ACHN (cell line): ENCODE measurements at regions not wholly inside any gene's neighbourhood (a gene's known extent, or its start where the extent isn't known, plus 50 kb on each side); places are given as distances from the start of the nearest gene placed in this dataset.
A peak's percentile ranks its signal among the peaks of the same experiment; 100 is the strongest.

Experiments
- DNase-seq: peaks from one replicate; pipeline ENCODE4 v3.0.0-alpha.2; 2015
- in situ Hi-C: cut with HindIII; loops from 2 replicates; pipeline ENCODE4 v1.10.0; 2017; ENCODE audit warnings: low sequenced_read_pairs, low pct_ligation_motif_present, low pct_unique_long_range_greater_than_20kb

DNA sequence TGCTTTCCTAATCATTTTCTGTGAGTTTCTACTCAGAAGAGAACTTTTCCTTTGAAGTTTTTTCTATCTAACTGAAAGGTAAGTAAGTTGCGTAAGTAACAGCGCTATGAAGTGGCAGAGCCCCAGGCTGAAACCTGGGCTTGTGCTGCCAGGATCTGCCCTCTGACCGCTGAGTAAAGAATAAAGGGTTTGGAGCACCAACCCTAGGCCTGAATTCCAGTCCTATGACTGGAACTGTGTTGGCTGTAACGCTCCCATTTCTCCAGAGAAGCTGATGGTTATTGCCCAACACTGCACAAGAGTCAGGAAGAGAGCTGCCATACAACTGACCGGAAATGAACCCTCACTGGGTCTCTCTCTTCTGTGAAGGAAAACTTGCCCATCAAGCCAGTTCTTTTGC is 87.0 kb downstream of the FOXB1 start:
- in situ Hi-C loops, result no loop called here
- peak; percentile 25 for DNase-seq

DNA sequence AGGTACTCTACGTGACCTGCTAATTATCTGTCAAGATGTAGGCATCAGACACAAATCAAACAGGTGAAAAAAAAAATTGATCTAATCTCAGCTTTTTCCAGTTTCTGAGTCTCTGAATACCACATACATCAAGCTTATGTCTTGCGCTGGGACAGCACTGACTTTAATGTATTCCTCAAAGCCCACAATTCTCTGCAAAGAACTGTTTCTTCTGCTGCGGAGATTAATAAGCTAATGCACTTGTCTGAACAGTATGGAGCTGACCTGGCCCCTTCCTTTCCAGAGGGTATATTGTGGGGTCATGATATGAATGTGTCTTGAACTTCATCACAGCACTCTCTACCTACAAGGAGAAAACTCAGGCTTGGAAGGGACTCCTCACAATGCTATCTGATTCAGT is 87.8 kb downstream of the FOXB1 start:
- in situ Hi-C loops, result no loop called here
- DNase-seq, result no peak

DNA sequence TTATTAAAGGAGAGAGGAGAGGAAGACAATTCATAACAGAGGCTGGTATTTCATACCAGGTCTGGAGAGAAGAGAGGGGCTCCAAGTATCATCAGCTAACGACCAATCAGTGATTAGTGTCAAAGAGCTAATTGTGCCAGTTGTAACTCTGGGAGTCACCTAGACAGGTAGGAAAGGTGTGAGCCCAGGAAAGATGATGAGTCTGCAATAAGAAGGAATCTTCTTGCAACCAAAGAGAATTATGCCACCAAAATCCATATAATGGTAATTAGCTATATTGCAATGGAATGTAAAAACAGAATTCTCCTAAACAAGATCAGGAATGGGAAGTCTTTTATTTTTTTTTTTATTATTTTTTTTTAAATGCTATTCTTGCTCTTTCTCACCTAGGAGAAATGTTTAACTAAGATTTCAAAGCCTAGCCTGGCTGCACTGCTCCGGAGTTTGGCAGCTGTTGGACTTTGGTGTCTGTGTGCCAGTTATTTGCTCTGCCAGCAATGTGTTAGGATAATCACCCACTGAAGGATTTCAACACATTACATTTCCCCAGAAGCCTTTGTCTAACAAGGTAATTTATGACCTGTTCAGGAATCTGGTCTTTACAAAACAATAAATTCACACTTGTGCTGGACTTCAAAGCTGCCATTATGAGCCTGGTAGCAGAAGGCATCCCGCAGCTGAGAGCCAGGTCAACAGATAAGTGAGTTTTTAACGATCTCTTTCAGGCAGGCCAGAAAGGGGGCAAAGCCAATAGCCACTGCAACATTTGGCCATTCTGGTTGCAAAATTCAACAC is 89.4 kb downstream of the FOXB1 start:
- in situ Hi-C loops, result no loop called here
- DNase-seq, result no peak

DNA sequence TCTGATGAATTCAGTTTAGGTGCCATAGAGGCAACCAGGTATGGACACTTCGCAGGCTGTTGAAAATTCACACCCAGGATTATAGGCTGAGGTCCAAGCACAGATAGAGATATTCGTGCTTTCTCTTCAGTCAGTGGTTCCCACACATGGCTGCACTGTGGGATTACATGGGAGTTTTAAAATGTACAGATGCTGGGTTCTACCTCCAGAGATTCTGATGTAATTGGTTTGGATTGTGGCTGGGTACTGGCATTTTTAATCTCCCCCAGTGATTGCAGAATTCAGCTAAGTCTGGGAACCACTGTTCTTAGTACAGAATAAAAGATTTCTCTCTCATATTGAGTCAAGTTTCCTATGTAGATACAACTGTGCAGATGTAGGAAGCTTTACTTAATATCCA is 91.6 kb downstream of the FOXB1 start:
- DNase-seq, result no peak

DNA sequence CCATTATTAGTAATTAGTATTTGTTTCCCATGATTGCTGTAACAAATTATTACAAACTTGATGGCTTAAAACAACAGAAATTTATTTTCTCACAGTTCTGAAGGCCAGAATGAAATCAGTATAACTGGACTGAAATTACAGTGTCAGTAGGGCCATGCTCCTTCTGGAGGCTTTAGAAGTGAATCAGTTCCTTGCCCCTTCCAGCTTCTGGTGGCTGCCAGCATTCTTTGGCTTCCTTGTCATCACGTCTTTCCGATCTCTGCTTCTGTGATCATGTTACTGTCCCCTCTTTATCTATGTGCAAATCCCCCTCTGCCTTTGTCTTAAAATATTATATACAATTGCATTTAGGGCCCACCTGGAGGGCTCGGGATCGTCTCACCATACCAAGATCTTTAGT is 92.0 kb downstream of the FOXB1 start:
- in situ Hi-C loops, result no loop called here
- DNase-seq, result no peak

More for the DNA sequence above, 91.6 kb downstream of the FOXB1 start:
- in situ Hi-C loops, result no loop called here

DNA sequence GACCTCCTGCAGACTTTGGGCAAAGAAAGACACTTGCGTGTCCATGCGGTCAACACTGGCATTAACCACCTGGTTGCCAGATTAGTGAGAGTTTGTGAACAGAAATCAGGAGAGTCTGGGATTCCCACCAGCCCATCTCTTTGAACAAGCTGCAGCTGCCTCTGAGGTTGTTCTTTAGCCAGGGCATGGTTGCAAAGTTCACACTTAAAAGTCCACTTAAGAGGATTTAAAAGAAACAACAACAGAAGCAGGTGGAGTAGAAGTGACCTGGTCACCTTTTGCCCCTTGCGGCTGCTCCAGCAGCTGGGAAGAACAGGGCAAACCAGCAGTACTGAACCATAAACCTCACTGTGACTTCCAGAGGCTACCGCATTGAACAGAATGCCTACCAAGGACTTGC is 97.3 kb downstream of the FOXB1 start:
- in situ Hi-C loops, result no loop called here
- no peak for DNase-seq

DNA sequence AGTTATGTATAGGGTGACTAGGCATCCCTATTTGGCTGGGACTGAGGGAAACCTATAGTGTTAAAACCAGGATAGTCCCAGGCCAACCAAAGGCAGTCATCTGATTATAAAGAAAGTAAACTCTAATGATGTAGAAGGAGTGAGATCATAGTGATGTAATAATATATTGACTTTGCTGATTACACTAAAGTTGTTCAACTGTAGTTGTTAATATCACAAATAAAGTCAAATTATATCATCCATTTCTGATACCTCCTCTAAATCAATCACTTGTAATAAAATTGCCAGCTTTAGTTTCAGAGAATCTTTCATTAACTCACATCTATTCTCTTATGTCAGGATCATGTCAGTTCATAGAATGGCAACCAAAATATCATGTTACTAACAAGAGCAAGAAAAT is 98.6 kb downstream of the FOXB1 start:
- in situ Hi-C loops, result no loop called here

DNA sequence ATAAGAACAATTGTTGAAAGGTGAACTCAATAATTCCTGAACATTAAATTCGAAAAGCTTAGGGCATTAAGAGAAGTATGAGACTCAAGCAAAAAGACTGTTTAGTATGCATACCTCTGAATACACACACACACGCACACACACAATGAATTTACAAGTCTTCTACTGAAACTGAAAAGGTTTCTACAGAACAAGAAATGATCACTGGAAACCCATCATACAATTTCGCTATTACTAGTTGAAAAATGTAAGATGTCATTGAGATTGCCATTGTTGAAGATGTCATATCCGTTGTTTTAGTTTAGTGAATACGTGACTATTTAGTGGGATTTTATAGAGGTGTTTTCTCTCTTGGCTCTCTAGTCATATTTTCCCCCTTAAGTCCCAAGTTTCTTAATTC is 106.8 kb downstream of the FOXB1 start:
- in situ Hi-C loops, result no loop called here
- no peak for DNase-seq

More for the DNA sequence above, 98.6 kb downstream of the FOXB1 start:
- no peak for DNase-seq

DNA sequence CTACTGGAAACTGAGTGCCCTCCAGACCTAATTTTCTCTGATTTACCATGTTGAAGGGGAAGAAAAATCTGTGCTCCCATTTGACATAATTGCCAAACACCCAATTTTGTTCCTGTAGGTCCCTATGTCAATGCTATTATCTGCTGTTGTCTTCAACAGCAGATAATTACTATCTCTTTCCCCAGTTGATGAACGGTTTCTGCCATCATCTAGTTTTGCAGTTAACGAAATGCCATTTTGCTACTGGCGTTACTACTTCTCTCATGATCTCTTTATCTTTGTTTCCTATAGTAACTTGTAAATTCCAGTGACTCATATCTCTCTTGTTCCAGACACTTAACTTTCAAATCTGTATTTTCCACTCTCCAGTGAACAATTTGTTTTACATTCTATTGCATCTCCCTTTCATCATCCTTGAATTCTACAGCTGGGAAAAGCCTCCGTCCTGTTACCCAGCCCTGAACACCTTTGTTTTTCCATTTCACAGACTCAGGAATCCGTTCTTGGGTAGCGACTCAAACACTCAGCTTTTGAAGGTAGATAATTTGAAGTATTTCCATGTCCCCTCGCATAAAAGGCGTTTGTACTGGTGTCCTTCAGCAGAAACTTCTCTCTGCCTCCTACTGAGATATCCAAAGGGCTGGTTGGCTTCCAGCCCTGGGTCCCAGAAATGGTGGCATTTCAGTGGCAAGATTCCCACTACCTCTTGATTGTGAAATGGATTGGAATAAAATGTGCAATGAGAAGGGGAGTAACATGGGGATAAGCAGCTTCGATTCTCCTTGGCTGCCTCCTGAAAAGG is 111.7 kb downstream of the FOXB1 start:
- in situ Hi-C loops, result no loop called here

DNA sequence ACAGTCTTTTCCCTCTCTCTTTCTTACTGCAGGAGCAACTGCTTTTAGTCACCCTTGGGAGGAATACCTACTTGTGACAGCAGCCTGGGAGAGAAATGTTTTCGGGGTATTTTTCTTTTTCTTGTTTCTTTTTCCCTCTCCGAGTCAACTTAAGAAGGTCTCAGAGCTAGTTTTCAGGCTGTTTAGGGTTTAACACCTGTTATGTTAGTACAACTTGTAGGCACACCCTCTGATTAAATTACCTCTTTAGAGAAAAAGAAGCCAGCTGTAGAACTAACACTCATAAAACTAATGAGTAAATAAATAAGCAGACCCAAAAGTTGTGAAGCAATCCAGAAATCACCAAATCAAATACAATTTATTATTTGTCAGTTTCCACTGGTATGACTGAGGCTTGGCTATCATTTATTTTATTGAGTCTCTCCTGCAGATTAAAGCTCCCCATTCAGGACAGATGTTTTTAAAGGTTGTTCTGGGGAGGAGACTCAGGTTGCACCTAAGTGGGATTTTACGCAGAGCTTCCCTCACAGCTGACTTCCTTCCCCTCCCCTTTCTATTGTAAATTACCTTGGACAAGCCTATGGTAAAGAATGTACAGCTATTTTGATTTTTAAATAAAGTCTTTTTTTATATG is 112.5 kb downstream of the FOXB1 start:
- in situ Hi-C loops, result no loop called here
- peak; percentile 2 for DNase-seq

More for the DNA sequence above, 111.7 kb downstream of the FOXB1 start:
- peak; percentile 80 for DNase-seq

DNA sequence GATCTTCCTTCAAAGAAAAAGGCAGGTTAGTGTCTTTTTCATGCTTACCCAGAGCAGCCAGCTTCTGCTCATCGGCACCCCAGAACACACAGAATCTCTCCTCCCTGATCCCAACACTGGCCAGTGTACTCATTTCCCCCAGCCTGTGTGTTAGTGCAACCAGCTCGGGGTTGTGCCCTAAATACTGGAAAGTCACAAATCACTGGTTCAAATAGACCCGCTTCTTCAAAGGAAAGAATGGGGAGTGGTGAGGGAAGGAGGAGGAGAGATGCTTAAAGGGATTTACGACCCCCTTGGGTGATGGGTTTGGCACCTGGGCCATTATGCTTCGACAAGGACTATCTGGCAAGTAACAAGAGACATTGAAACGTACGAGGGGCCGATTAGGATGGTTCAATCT is 114.0 kb downstream of the FOXB1 start:
- in situ Hi-C loops, result no loop called here
- DNase-seq, result no peak

DNA sequence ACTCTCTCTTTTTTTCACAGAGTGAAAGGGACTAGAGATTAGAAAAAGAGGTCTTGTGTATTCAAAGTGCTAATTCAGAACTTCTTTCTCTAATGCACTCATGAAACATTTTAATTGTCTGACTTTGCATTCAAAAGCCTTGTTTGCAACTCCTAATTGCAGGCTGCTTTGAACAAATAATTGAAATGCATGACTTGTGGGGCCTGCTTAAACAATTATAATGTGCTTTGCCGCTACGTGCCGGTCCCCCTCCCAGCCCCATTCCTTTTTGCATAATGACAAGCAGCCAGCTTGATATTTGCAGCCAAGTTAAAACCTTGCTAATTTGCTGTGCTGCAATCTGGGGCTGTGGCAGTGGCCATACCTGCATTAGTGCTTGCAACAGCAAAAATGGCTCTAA is 114.5 kb downstream of the FOXB1 start:
- in situ Hi-C loops, result no loop called here
- no peak for DNase-seq

DNA sequence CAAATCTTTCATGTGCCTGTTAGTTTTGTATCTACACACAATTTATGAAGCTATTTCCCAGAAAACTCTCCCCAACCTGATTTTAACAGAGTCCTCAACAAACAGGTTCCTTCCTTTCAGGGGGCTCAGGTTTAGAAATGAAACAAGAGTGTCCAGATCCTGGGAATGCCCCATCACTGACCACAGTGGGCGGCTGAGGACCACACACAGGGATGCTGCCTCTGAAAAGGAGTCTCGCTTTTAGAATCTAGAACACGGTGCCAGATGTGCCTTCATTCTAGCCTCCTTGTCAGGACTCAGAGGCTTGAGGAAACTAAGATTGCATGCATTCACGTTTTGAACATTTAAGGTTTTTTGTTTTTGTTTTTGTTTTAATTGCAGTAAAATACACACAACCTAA is 115.0 kb downstream of the FOXB1 start:
- no peak for DNase-seq
- in situ Hi-C loops, result no loop called here

DNA sequence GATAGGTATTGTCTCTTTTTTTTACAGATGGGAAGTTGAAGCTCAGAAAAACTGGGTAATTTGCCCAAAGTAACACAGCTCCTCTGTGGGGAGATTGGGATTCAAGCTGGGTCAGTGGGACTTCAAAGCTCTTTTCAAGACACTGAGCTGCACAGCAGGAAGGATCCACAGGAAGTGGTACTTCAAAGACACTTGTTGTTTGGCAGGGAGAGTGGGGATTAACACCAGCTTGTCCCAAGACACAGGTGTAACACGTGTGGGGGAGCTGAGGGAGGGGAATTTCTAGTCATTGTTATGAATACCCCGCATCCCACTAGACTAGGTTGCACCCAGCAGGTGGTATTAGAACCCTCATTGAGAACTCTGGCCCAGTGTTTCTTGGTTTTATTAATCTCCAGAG is 116.0 kb downstream of the FOXB1 start:
- in situ Hi-C loops, result no loop called here
- DNase-seq, result no peak

DNA sequence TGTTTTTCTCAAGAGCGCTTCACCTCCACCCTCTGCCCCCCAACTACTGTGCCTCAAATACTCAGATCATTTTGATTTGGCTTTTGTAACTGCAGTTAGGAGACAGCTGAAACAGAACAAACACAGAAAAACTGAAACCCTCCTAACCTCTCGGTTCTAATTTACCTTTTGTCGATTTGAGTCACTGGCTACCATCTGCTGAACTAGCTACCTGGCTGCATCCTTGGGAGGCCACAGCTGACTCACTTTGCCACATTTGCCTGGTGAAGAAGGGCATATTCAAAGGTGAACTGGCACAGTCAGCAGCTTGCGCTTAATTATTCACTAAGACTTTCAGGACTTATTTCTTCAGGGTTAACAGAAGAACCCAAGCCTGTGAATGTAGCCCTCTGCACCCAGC is 117.7 kb downstream of the FOXB1 start:
- in situ Hi-C loops, result no loop called here
- DNase-seq, result no peak

DNA sequence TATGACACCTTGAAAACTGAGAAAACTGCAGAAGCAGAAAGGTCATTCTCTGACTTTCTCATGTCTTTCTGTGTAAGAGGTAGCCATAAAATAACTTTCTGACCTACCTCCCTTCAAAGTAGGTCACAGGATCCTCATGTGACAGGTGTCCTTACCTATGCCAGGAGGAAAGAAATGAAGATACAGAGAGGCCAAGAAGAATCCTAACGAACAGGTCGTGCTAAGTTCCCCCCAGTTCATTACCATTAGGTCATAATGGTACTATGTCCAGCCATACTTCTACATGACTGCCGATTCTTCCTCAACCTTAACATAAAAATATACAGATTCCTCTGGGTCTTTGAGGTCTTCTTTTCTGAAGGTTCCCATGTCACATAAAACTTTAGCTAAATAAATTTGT is 118.6 kb downstream of the FOXB1 start:
- DNase-seq, result no peak
- in situ Hi-C loops, result no loop called here

DNA sequence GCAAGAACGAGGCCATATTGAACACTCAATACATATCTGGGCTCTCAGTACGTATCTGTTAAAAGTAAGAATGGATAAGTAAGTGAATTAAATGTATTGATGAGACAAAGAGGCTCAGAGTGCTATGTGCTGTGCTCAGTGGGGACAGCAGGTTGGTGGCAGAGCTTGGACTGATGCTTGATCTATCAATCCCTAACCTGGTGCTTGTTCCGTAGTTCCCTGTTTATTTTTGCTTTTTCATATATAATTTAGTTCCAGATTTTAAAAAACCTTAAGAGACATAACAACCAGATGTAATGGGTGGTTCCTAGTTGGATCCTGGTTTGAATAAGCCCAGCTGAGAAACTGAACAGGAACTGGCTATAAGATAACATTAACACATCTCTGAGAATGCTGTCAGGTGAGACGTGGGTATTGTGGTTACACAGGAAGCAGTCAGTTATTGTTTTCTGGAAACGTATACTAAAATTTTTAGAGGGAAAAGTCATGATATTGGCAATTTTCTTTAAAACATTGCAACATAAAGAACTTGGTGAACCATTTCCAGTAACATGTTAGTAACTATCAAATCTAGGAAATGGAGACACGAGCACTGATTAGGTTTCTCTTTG is 120.5 kb downstream of the FOXB1 start:
- DNase-seq, result no peak
- in situ Hi-C loops, result no loop called here

DNA sequence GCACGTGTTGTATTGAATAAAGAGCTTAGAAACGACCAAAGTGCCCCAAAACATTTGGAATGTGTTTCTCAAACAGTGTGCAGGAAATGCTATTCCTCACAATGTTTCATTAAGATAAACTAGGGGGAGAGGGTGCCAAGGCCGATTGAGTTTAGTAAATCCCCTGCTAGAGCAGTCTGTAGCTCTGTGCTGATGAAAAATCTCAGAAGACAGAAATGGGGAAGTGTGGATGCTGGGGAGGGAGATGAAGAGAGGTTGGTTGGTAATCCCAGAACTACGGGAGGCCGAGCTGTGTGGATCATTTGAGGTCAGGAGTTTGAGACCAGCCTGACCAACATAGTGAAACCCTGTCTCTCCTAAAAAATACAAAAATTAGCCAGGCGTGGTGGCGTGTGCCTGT is 121.2 kb downstream of the FOXB1 start:
- DNase-seq, result no peak
- in situ Hi-C loops, result no loop called here

DNA sequence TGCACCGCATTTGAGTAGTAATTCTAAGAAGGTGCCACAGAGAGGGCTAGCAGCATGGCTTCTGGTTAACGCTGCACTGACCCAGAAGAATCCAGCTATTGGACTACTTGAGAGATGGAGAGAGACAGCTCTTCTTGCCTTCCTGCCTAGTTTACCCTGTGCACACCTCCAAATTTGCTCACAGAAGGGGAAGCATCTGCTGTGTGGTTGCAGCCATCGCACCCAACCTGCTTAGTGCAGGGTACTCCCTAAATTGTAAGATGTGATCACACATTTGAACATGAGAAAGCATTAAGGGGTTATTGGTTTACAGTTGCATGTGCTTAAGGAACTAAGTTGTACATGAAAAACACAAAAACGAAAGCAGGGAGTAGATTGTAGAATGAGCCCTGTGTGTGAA is 122.1 kb downstream of the FOXB1 start:
- no peak for DNase-seq
- in situ Hi-C loops, result no loop called here
